Neuronal stem cell (in vitro differentiated cells): ENCODE measurements at regions not wholly inside any gene's neighbourhood (a gene's known extent, or its start where the extent isn't known, plus 50 kb on each side); places are given as distances from the start of the nearest gene placed in this dataset.

Experiments used
- DNase-seq: peaks from one replicate; pipeline ENCODE4 v3.0.0-alpha.2; 2013; ENCODE audit warnings: low spot score
- H2AFZ ChIP-seq: one replicate; pipeline ENCODE4 v1.6.1; 2013; ENCODE audit warnings: mild to moderate bottlenecking, low read length, inconsistent platforms
- H2AK5ac ChIP-seq: 2 replicates; pipeline ENCODE4 v1.6.1; 2013; ENCODE audit warnings: low read depth, mild to moderate bottlenecking, inconsistent platforms, low read length, moderate library complexity, mixed read lengths
- H2BK120ac ChIP-seq: 2 replicates; pipeline ENCODE4 v1.6.1; 2013; ENCODE audit warnings: low read depth, mild to moderate bottlenecking, inconsistent platforms, low read length, moderate library complexity, mixed read lengths
- H2BK12ac ChIP-seq: one replicate; pipeline ENCODE4 v1.6.1; 2013; ENCODE audit warnings: low read length, inconsistent platforms
- H2BK15ac ChIP-seq: 2 replicates; pipeline ENCODE4 v1.6.1; 2013; ENCODE audit warnings: mild to moderate bottlenecking, low read length, inconsistent platforms, mixed read lengths
- H2BK5ac ChIP-seq: one replicate; pipeline ENCODE4 v1.6.1; 2013; ENCODE audit warnings: inconsistent platforms, mild to moderate bottlenecking, low read length, moderate library complexity
- H3K14ac ChIP-seq: one replicate; pipeline ENCODE4 v1.6.1; 2013; ENCODE audit warnings: low read length, inconsistent platforms
- H3K18ac ChIP-seq: 2 replicates; pipeline ENCODE4 v1.6.1; 2013; ENCODE audit warnings: low read length, inconsistent platforms
- H3K23ac ChIP-seq: 2 replicates; pipeline ENCODE4 v1.6.1; 2013; ENCODE audit warnings: low read depth, mild to moderate bottlenecking, mixed read lengths, low read length, inconsistent platforms; ENCODE audit not compliant: poor library complexity
- H3K27ac ChIP-seq: replicated peaks from 3 replicates; pipeline ENCODE4 v1.5.1; 2013; ENCODE audit warnings: low read length, inconsistent platforms
- H3K27me3 ChIP-seq, 3 experiments: 2 replicates each; pipeline ENCODE4 v1.6.1; 2013; ENCODE audit warnings: low read length in 3 of 3, mild to moderate bottlenecking in 2 of 3, inconsistent platforms in 1 of 3, low read depth in 1 of 3, mixed read lengths in 1 of 3, moderate library complexity in 1 of 3; ENCODE audit not compliant: control insufficient read depth in 3 of 3, insufficient read depth in 3 of 3
- H3K36me3 ChIP-seq, 2 donors: replicated peaks in 1 of 2; 2 replicates each; pipeline ENCODE4 v1.6.1; 2013; ENCODE audit warnings: low read length in 2 of 2; ENCODE audit not compliant: control insufficient read depth in 2 of 2, insufficient read depth in 2 of 2
- H3K4ac ChIP-seq: 2 replicates; pipeline ENCODE4 v1.6.1; 2013; ENCODE audit warnings: inconsistent platforms, mild to moderate bottlenecking, low read length, moderate library complexity
- H3K4me1 ChIP-seq, 2 donors: 1 replicate in 1 of 2; 2 replicates in 1 of 2; pipeline ENCODE4 v1.6.1; 2013; ENCODE audit warnings: low read length in 2 of 2, low read depth in 1 of 2; ENCODE audit not compliant: control insufficient read depth in 2 of 2, insufficient read depth in 1 of 2
- H3K4me2 ChIP-seq: one replicate; pipeline ENCODE4 v1.6.1; 2013; ENCODE audit warnings: mild to moderate bottlenecking, low read length, inconsistent platforms; ENCODE audit not compliant: insufficient read depth, poor library complexity, severe bottlenecking
- H3K4me3 ChIP-seq, 2 donors: 2 replicates each; pipeline ENCODE4 v1.5.1; 2013; ENCODE audit warnings: low read length in 2 of 2, mild to moderate bottlenecking in 2 of 2, inconsistent platforms in 1 of 2, moderate library complexity in 1 of 2
- H3K79me1 ChIP-seq: one replicate; pipeline ENCODE4 v1.6.1; 2013; ENCODE audit warnings: low read depth, mild to moderate bottlenecking, inconsistent platforms, low read length, moderate library complexity
- H3K9ac ChIP-seq: one replicate; pipeline ENCODE4 v1.6.1; 2013; ENCODE audit warnings: mild to moderate bottlenecking, low read depth, low read length, inconsistent platforms; ENCODE audit not compliant: poor library complexity
- H3K9me3 ChIP-seq, 2 donors: replicated peaks in 1 of 2; 2 replicates each; pipeline versions ENCODE3 to v1.6.1; 2013; ENCODE audit warnings: low read length in 2 of 2, mild to moderate bottlenecking in 2 of 2, inconsistent platforms in 1 of 2, low read depth in 1 of 2, mixed read lengths in 1 of 2, moderate library complexity in 1 of 2; ENCODE audit not compliant: control insufficient read depth in 2 of 2, insufficient read depth in 1 of 2
- H4K8ac ChIP-seq: one replicate; pipeline ENCODE4 v1.6.1; 2013; ENCODE audit warnings: low read depth, mild to moderate bottlenecking, inconsistent platforms, low read length, moderate library complexity
- H4K91ac ChIP-seq: one replicate; pipeline ENCODE4 v1.6.1; 2013; ENCODE audit warnings: low read length, low read depth, mild to moderate bottlenecking, inconsistent platforms; ENCODE audit not compliant: poor library complexity
- WGBS, 2 donors: extraction: QIAGEN DNeasy Blood & Tissue Kit; methylation state at CpG; one replicate each; pipeline ENCODE4 v1.1.7; 2013; ENCODE audit warnings: missing lambda C conversion rate in 2 of 2, mixed read lengths in 1 of 2; ENCODE audit not compliant: insufficient read length in 2 of 2, insufficient replicate concordance in 1 of 2; ENCODE audit errors: extremely low coverage in 2 of 2; 5-methylcytosine and 5-hydroxymethylcytosine counted together

DNA sequence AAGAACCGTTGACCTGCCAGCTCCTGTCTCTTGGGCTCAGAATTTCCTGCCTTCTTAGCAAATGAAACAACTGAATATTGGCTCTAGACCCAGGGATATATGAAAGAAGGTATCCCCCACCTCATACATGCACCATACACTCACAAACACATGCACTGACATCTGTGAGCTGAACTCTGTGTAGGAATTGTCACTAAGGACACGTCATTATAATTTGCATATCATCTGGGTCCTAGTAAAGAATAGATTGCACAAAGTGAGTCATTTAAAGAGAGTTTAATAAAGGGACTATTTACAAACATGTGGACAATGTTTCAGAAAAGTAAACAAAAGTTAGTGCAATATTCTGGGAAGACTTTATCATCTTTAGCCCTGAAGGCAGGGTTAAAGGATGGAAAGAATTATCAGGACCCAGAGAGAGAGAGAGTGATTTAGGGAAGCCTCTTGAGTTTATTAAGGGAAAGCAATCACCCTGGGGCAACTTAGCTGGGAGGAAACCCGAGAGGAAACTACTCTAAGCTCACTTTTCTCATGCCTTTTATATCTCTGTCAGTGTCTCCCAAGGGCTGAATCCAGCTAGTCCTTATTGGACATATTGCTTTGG lies 74.1 kb upstream of the PLA2G4A start:
- Histone ChIP-seq H3K14ac (no peak overlapping the region), H3K18ac (no peak overlapping the region), H3K79me1 (no peaks in the 10 kb centered on the region), H3K4me2 (no peak overlapping the region), H3K23ac (no peak overlapping the region), H4K91ac (no peak overlapping the region), H2AFZ (no peak overlapping the region), H3K27me3 (no peaks in the 10 kb centered on the region), H3K36me3 (no peaks in the 10 kb centered on the region), H2BK12ac (no peak overlapping the region), H2AK5ac (no peak overlapping the region), H3K4ac (no peak overlapping the region), H3K27ac (no peak overlapping the region), H3K4me1 (no peaks in the 10 kb centered on the region), H4K8ac (no peak overlapping the region), H2BK120ac (no peak overlapping the region), H2BK5ac (no peak overlapping the region), H2BK15ac (no peak overlapping the region), H3K4me3 (no peak overlapping the region), H3K9ac (no peak overlapping the region), H3K9me3 (no peaks in the 10 kb centered on the region)
- WGBS, 2 donors, result no CpG with 5 or more reads among the region's 3 CpGs
- DNase-seq, result no peak

GRCh38 chr1:186753241-186753640 lies 73.0 kb upstream of the PTGS2 start:
- no peak overlapping the region for H4K91ac ChIP-seq
- no peak for DNase-seq
- H3K79me1 ChIP-seq, result no peaks in the 10 kb centered on the region
- H3K9ac ChIP-seq, result no peak overlapping the region
- H3K4ac ChIP-seq, result no peak overlapping the region
- no peak overlapping the region for H2BK5ac ChIP-seq
- H2BK15ac ChIP-seq, result no peak overlapping the region
- H3K9me3 ChIP-seq, result peaks cover 0 to 1% of the 10 kb centered on the region in 2 donors
- no peak overlapping the region for H4K8ac ChIP-seq
- H3K14ac ChIP-seq, result no peak overlapping the region
- H3K27ac ChIP-seq, result no peak overlapping the region
- no peak overlapping the region for H3K4me3 ChIP-seq
- H3K36me3 ChIP-seq, result no peaks in the 10 kb centered on the region
- H3K27me3 ChIP-seq, result no peaks in the 10 kb centered on the region
- H2BK120ac ChIP-seq, result no peak overlapping the region
- H3K4me2 ChIP-seq, result no peak overlapping the region
- H2AFZ ChIP-seq, result no peak overlapping the region
- WGBS, 2 donors, result no CpG with 5 or more reads among the region's 4 CpGs
- H3K18ac ChIP-seq, result no peak overlapping the region
- no peak overlapping the region for H2AK5ac ChIP-seq
- no peak overlapping the region for H2BK12ac ChIP-seq
- no peaks in the 10 kb centered on the region for H3K4me1 ChIP-seq
- no peak overlapping the region for H3K23ac ChIP-seq

DNA sequence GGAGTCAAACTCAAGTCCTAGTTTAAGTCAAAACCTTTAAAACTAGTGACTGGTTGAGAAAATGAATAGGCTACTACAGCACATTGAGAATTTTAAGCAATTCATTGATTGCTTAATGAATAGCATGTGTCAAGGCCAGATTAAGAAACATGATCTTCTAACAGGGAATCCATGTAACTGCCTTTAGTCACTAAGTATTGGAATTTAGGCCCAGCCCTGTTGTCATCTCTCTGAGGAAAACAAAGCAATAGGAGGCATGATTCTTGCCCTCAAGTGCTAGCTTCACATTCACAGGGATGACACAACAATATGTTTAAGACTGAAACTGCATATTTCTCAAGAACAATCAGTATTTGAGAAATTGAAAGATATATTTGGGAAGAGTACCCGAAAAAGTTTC lies 70.0 kb upstream of the PTGS2 start:
- Histone ChIP-seq H3K27me3 (no peaks in the 10 kb centered on the region), H3K27ac (no peak overlapping the region), H3K4me2 (no peak overlapping the region), H3K79me1 (no peaks in the 10 kb centered on the region), H2BK5ac (no peak overlapping the region), H4K8ac (no peak overlapping the region), H3K18ac (no peak overlapping the region), H3K4me3 (no peak overlapping the region), H3K9ac (no peak overlapping the region), H3K4ac (no peak overlapping the region), H2AFZ (no peak overlapping the region), H2BK15ac (no peak overlapping the region), H3K36me3 (no peaks in the 10 kb centered on the region), H3K14ac (no peak overlapping the region), H2BK120ac (no peak overlapping the region), H2BK12ac (no peak overlapping the region), H3K9me3 (peaks cover 0 to 1% of the 10 kb centered on the region in 2 donors), H3K4me1 (no peaks in the 10 kb centered on the region), H4K91ac (no peak overlapping the region), H3K23ac (no peak overlapping the region), H2AK5ac (no peak overlapping the region)
- WGBS, 2 donors, result no CpG with 5 or more reads among the region's 1 CpG
- DNase-seq, result no peak

GRCh38 chr1:186749820-186750219 lies 69.6 kb upstream of the PTGS2 start:
- no peaks in the 10 kb centered on the region for H3K27me3 ChIP-seq
- H3K4me1 ChIP-seq, result no peaks in the 10 kb centered on the region
- H3K36me3 ChIP-seq, result no peaks in the 10 kb centered on the region
- no CpG with 5 or more reads among the region's 3 CpGs for WGBS, 2 donors
- H3K18ac ChIP-seq, result no peak overlapping the region
- H3K4me2 ChIP-seq, result no peak overlapping the region
- H2AFZ ChIP-seq, result no peak overlapping the region
- H3K9ac ChIP-seq, result no peak overlapping the region
- H3K4ac ChIP-seq, result no peak overlapping the region
- no peak overlapping the region for H2BK15ac ChIP-seq
- H4K8ac ChIP-seq, result no peak overlapping the region
- H3K27ac ChIP-seq, result no peak overlapping the region
- H3K4me3 ChIP-seq, result no peak overlapping the region
- no peak overlapping the region for H4K91ac ChIP-seq
- H2BK12ac ChIP-seq, result no peak overlapping the region
- no peak for DNase-seq
- no peak overlapping the region for H2BK5ac ChIP-seq
- H2BK120ac ChIP-seq, result no peak overlapping the region
- no peak overlapping the region for H3K23ac ChIP-seq
- no peaks in the 10 kb centered on the region for H3K79me1 ChIP-seq
- H3K9me3 ChIP-seq, result peaks cover 0 to 1% of the 10 kb centered on the region in 2 donors
- H2AK5ac ChIP-seq, result no peak overlapping the region
- H3K14ac ChIP-seq, result no peak overlapping the region
